ENCODE measurements at regions not wholly inside any gene's neighbourhood (a gene's known extent, or its start where the extent isn't known, plus 50 kb on each side); places are given as distances from the start of the nearest gene placed in this dataset.
"Not testable (repeated sequence)": the region's sequence is repeated elsewhere in the genome, so short reads cannot be mapped to it uniquely, and the experiment has no call there.

DNA sequence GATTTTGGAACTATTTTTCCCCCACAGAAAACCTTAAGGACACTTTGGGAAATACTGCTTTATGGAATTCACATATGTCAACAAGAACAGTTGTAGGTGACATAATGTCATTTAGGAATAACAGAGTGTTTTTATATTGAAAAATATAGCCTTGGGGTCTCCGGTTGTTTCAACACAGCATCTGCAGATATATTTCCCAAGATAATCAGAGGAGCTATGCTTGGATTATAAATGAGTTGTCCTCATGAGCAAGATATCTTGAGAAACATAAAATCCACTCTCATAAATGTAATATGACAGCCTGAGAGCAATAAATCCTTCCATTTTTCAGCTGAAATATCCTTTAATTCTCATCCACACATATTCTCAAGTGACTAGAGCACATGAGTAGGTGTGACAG lies 473.7 kb upstream of the LMCD1 start:
- TF ChIP-seq POLR2AphosphoS5 (IDR thresholded peaks at IDR 0.05) (no peak), POLR2A (IDR thresholded peaks at IDR 0.05) (no peak)
- TF ChIP-seq, protein P1, sequence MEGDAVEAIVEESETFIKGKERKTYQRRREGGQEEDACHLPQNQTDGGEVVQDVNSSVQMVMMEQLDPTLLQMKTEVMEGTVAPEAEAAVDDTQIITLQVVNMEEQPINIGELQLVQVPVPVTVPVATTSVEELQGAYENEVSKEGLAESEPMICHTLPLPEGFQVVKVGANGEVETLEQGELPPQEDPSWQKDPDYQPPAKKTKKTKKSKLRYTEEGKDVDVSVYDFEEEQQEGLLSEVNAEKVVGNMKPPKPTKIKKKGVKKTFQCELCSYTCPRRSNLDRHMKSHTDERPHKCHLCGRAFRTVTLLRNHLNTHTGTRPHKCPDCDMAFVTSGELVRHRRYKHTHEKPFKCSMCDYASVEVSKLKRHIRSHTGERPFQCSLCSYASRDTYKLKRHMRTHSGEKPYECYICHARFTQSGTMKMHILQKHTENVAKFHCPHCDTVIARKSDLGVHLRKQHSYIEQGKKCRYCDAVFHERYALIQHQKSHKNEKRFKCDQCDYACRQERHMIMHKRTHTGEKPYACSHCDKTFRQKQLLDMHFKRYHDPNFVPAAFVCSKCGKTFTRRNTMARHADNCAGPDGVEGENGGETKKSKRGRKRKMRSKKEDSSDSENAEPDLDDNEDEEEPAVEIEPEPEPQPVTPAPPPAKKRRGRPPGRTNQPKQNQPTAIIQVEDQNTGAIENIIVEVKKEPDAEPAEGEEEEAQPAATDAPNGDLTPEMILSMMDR (IDR thresholded peaks at IDR 0.05): no peak
- intact Hi-C loops (cut with DNase I; ENCODE audit: low total_unique reads): no loop called here
- Histone ChIP-seq H3K4me1 (no peaks in the 10 kb centered on the region), H3K27ac (no peak overlapping the region), H3K36me3 (no peaks in the 10 kb centered on the region), H3K27me3 (no peaks in the 10 kb centered on the region), H3K9me3 (no peaks in the 10 kb centered on the region), H3K4me3 (no peak overlapping the region)
- DNase-seq (ENCODE audit: low spot score in 2 of 2): no peak

DNA sequence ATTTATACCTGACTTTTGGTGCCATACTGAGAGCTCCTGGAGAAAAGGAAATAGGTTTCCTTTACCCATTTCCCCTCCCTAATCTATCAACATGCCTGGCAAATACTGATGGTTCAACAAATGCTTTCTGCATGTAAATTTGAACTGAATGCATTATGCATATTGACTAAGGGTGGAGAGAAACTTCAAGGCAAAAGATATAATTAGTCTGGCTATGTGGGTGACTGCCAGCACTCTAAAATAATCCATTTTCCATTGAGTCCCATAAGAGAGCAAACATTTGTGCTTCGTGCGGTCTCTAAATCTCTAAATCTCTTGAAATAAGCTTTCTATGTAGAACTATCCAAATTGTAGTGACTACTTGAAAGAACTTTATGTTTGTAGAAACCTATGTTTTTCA lies 451.3 kb upstream of the LMCD1 start:
- H3K27me3 ChIP-seq: no peaks in the 10 kb centered on the region
- DNase-seq (ENCODE audit: low spot score in 2 of 2): no peak
- H3K36me3 ChIP-seq: no peaks in the 10 kb centered on the region
- no peaks in the 10 kb centered on the region for H3K9me3 ChIP-seq
- no peak overlapping the region for H3K4me3 ChIP-seq
- TF ChIP-seq, protein P1 (IDR thresholded peaks at IDR 0.05): no peak
- no peak for TF ChIP-seq POLR2A (IDR thresholded peaks at IDR 0.05)
- TF ChIP-seq POLR2AphosphoS5 (IDR thresholded peaks at IDR 0.05): no peak
- H3K27ac ChIP-seq: no peak overlapping the region
- intact Hi-C loops (cut with DNase I; ENCODE audit: low total_unique reads): no loop called here
- H3K4me1 ChIP-seq: no peaks in the 10 kb centered on the region

DNA sequence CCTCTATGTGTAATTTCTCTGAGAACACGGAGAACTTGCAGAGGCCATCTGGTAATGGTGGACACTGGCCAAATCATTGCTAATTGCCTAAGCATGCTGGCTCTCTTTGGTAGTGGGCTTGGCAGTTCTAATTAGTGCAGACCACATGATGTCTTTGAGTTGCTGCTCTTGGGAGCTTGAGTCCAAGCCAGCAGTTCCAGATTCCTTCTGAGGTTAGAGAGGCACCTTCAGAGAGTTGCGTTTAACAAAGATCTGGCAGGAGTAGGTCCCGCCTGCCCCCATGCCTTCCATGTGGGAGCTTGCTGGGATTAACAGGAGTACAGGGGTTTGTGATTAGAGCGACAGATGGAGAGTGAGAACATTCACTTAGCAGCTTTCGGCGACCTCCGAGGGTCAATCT lies 449.0 kb upstream of the LMCD1 start:
- Histone ChIP-seq H3K4me3 (no peak overlapping the region), H3K9me3 (no peaks in the 10 kb centered on the region), H3K36me3 (no peaks in the 10 kb centered on the region), H3K27ac (no peak overlapping the region), H3K27me3 (no peaks in the 10 kb centered on the region), H3K4me1 (no peaks in the 10 kb centered on the region)
- DNase-seq (ENCODE audit: low spot score in 2 of 2): no peak
- intact Hi-C loops (cut with DNase I; ENCODE audit: low total_unique reads): no loop called here
- no peak for TF ChIP-seq POLR2AphosphoS5 (IDR thresholded peaks at IDR 0.05)
- TF ChIP-seq, protein P1 (IDR thresholded peaks at IDR 0.05): no peak
- TF ChIP-seq POLR2A (IDR thresholded peaks at IDR 0.05): no peak

DNA sequence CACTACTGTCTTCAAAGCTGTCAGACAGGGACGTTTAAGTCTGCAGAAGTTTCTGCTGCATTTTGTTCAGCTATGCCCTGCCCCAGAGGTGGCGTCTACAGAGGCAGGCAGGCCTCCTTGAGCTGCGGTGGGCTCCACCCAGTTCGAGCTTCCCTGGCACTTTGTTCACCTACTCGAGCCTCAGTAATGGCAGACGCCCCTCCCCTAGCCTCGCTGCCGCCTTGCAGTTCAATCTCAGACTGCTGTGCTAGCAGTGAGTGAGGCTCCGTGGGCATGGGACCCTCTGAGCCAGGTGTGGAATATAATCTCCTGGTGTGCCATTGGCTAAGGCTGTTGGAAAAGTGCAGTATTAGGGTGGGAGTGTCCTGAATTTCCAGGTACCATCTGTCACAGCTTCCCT lies 433.5 kb upstream of the LMCD1 start:
- H3K27me3 ChIP-seq; DNase-seq (ENCODE audit: low spot score in 2 of 2); H3K36me3 ChIP-seq; H3K9me3 ChIP-seq; H3K27ac ChIP-seq; intact Hi-C loops (cut with DNase I; ENCODE audit: low total_unique reads); H3K4me1 ChIP-seq; H3K4me3 ChIP-seq: not testable (repeated sequence)

DNA sequence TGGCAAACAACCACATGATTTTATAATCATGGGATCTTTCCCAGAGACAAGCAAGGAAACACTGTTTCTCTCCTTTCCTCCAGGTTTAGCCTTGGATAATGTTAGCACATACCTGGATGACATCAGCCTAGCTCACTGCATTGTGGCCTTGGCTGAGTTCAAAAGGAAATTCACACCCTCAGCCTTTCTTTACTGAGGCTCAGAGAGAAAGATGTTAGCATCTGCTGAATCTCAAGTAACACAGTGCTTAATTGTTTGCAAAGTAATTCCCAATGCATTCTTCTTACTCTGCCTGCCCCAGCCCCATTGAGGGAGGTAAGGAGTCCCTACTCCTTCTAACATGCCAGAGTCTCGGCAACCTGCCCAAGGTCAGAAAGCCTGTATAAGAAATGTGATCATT lies 432.2 kb upstream of the LMCD1 start:
- Histone ChIP-seq H3K27me3 (no peaks in the 10 kb centered on the region), H3K9me3 (no peaks in the 10 kb centered on the region), H3K4me3 (no peak overlapping the region), H3K27ac (no peak overlapping the region), H3K36me3 (no peaks in the 10 kb centered on the region), H3K4me1 (no peaks in the 10 kb centered on the region)
- no peak for DNase-seq (ENCODE audit: low spot score in 2 of 2)
- intact Hi-C loops (cut with DNase I; ENCODE audit: low total_unique reads): no loop called here
- TF ChIP-seq POLR2A (IDR thresholded peaks at IDR 0.05): no peak
- TF ChIP-seq, protein P1 (IDR thresholded peaks at IDR 0.05): no peak
- TF ChIP-seq POLR2AphosphoS5 (IDR thresholded peaks at IDR 0.05): no peak

DNA sequence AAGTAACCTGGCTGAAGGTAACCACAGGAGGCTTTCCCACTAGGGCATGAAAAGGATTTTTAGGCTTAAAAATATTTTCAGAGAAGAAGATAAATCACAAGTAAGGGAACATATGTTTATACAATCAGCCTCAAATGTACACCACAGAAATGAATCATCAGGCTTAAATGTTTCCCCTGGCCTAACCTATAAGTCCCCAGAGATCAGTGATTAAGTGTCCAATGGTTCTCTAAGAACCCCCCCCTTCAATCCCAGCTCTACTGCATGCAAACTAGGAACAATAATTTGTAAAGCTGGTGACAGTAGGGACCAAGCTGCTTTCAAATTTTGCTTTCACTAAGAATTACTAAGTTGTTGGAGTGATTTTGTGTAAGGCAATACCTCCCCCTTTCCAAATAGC lies 431.6 kb upstream of the LMCD1 start:
- no peak for DNase-seq (ENCODE audit: low spot score in 2 of 2)
- no peaks in the 10 kb centered on the region for H3K9me3 ChIP-seq
- no peaks in the 10 kb centered on the region for H3K27me3 ChIP-seq
- no peak overlapping the region for H3K4me3 ChIP-seq
- TF ChIP-seq POLR2A (IDR thresholded peaks at IDR 0.05) (no peak), POLR2AphosphoS5 (IDR thresholded peaks at IDR 0.05) (no peak)
- TF ChIP-seq, protein P1 (IDR thresholded peaks at IDR 0.05): no peak
- no peak overlapping the region for H3K27ac ChIP-seq
- intact Hi-C loops (cut with DNase I; ENCODE audit: low total_unique reads): no loop called here
- H3K4me1 ChIP-seq: no peaks in the 10 kb centered on the region
- H3K36me3 ChIP-seq: no peaks in the 10 kb centered on the region

DNA sequence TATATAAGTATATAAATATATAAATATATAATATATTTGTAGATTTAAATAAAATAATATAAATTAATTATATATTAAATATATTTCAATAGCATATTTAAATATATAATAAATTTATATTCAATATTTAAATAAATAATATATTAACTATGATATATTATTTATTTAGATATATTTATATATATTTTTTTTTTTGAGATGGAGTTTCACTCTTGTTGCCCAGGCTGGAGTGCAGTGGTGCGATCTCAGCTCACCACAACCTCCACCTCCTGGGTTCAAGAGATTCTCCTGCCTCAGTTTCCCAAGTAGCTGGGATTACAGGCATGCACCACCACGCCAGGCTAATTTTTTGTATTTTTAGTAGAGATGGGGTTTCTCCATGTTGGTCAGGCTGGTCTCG lies 426.9 kb upstream of the LMCD1 start:
- not testable (repeated sequence) for H3K9me3 ChIP-seq; H3K4me1 ChIP-seq; H3K36me3 ChIP-seq; H3K4me3 ChIP-seq; H3K27me3 ChIP-seq; H3K27ac ChIP-seq; DNase-seq (ENCODE audit: low spot score in 2 of 2)
- intact Hi-C loops (cut with DNase I; ENCODE audit: low total_unique reads): loop anchor here (5.0 kb wide), 1 partner anchor 367 kb away; no protein-coding TSS in a partner anchor
